H1 (cell line): ENCODE measurements at regions not wholly inside any gene's neighbourhood (a gene's known extent, or its start where the extent isn't known, plus 50 kb on each side); places are given as distances from the start of the nearest gene placed in this dataset.

Source experiments
- CHD1 ChIP-seq: IDR thresholded peaks from 2 replicates; pipeline ENCODE4 v1.6.1; 2012; ENCODE audit warnings: low read depth, low read length, improper control_type of control experiment
- CTCF ChIP-seq, 3 experiments: IDR thresholded peaks; 1 replicate in 2 of 3; 2 replicates in 1 of 3; pipeline versions ENCODE4 v1.5.1 to v1.6.1; 2011; ENCODE audit warnings: low read length in 3 of 3, mild to moderate bottlenecking in 3 of 3, inconsistent platforms in 2 of 3, low read depth in 1 of 3, moderate library complexity in 1 of 3; ENCODE audit not compliant: insufficient read depth in 1 of 3; ENCODE audit errors: control extremely low read depth in 1 of 3
- EZH2 ChIP-seq: fragments of 200-600 bp; sonication (generic); IDR thresholded peaks from 2 replicates; pipeline ENCODE4 v1.7.1; 2012; ENCODE audit warnings: low read depth, mild to moderate bottlenecking, moderate library complexity, low read length, inconsistent platforms; ENCODE audit not compliant: severe bottlenecking
- GTF2F1 ChIP-seq: IDR thresholded peaks from 2 replicates; pipeline ENCODE4 v1.6.1; 2012; ENCODE audit warnings: low read depth, low read length, improper control_type of control experiment, borderline replicate concordance
- HDAC6 ChIP-seq: IDR thresholded peaks from one replicate; pipeline ENCODE4 v1.7.1; 2012; ENCODE audit warnings: low read depth, mild to moderate bottlenecking, inconsistent platforms, low read length, moderate library complexity
- PHF8 ChIP-seq: fragments of 200-600 bp; sonication (generic); conservative IDR thresholded peaks from 2 replicates; pipeline ENCODE4 v1.7.1; 2012; ENCODE audit warnings: low read depth, mild to moderate bottlenecking, inconsistent platforms, low read length, moderate library complexity
- POLR2A ChIP-seq, 2 experiments: IDR thresholded peaks; 1 replicate in 1 of 2; 2 replicates in 1 of 2; pipeline ENCODE4 v1.6.1; 2011; ENCODE audit warnings: low read depth in 2 of 2, low read length in 2 of 2, mild to moderate bottlenecking in 2 of 2; ENCODE audit errors: control extremely low read depth in 1 of 2
- POLR2AphosphoS5 ChIP-seq: IDR thresholded peaks from 2 replicates; pipeline ENCODE4 v1.6.1; 2011; ENCODE audit warnings: low read depth, low read length
- RAD21 ChIP-seq, 2 experiments: IDR thresholded peaks in 1 of 2; conservative IDR thresholded peaks in 1 of 2; 2 replicates each; pipeline ENCODE4 v1.6.1; 2011; ENCODE audit warnings: low read depth in 2 of 2, low read length in 2 of 2, improper control_type of control experiment in 1 of 2, inconsistent platforms in 1 of 2, mild to moderate bottlenecking in 1 of 2, moderate library complexity in 1 of 2
- SP1 ChIP-seq: IDR thresholded peaks from 2 replicates; pipeline ENCODE4 v1.6.1; 2011; ENCODE audit warnings: low read depth, low read length
- SUZ12 ChIP-seq: fragments of 200-600 bp; sonication (generic); IDR thresholded peaks from 2 replicates; pipeline ENCODE4 v1.6.1; 2012; ENCODE audit warnings: mild to moderate bottlenecking, inconsistent platforms, low read length, moderate library complexity, mixed read lengths
- YY1 ChIP-seq: IDR thresholded peaks from 2 replicates; pipeline ENCODE4 v1.6.1; 2011; ENCODE audit warnings: low read depth, mild to moderate bottlenecking, low read length
- ZNF274 ChIP-seq: IDR thresholded peaks from 2 replicates; pipeline ENCODE4 v1.7.0; 2012; ENCODE audit warnings: low read length, borderline replicate concordance; ENCODE audit errors: extremely low read depth

- TF ChIP-seq YY1 (no peak), CTCF (IDR thresholded peaks at IDR 0.05; ENCODE audit: control extremely low read depth in 1 of 3, insufficient read depth in 1 of 3, low read depth in 1 of 3, low read length in 3 of 3) (no peak), EZH2 (no peak), POLR2A (IDR thresholded peaks at IDR 0.05; ENCODE audit: control extremely low read depth in 1 of 2, low read depth in 2 of 2, low read length in 2 of 2) (no peak), SUZ12 (no peak), HDAC6 (no peak), ZNF274 (no peak), POLR2AphosphoS5 (no peak), PHF8 (no peak), GTF2F1 (no peak), SP1 (no peak), RAD21 (IDR thresholded peaks at IDR 0.05 in 1 of 2, conservative IDR thresholded peaks at IDR 0.05 in 1 of 2; ENCODE audit: low read depth in 2 of 2, low read length in 2 of 2) (no peak), CHD1 (no peak)
Measured at GRCh38 chr13:70896136-70896535, 787.9 kb upstream of the KLHL1 start.
